Breast epithelium (tissue), 4 donors: ENCODE measurements at regions not wholly inside any gene's neighbourhood (a gene's known extent, or its start where the extent isn't known, plus 50 kb on each side); places are given as distances from the start of the nearest gene placed in this dataset.

ENCODE experiments used
- DNase-seq, 2 donors: peaks; one replicate each; pipeline ENCODE4 v3.0.0-alpha.2; 2019; ENCODE audit warnings: low spot score in 2 of 2
- H3K27ac ChIP-seq, 2 donors: fragments of 200-600 bp; sonication (generic) in 1 of 2; one replicate each; pipeline ENCODE4 v1.5.1; 2016 to 2019; ENCODE audit warnings: mild to moderate bottlenecking in 1 of 2
- H3K27me3 ChIP-seq, 2 donors: fragments of 200-600 bp; sonication (generic) in 1 of 2; one replicate each; pipeline versions ENCODE4 v1.5.1 to v1.6.0; 2017 to 2019; ENCODE audit warnings: control low read depth in 1 of 2, mild to moderate bottlenecking in 1 of 2
- H3K36me3 ChIP-seq: fragments of 200-600 bp; one replicate; pipeline ENCODE4 v1.5.1; 2019
- H3K4me1 ChIP-seq, 2 donors: fragments of 200-600 bp; sonication (generic); one replicate each; pipeline ENCODE4 v1.5.1; 2016 to 2019; ENCODE audit warnings: control low read depth in 1 of 2
- H3K4me3 ChIP-seq, 3 donors: fragments of 200-600 bp; sonication (generic); 1 replicate in 2 of 3; 2 replicates in 1 of 3; pipeline ENCODE4 v1.5.1; 2016 to 2019; ENCODE audit warnings: mild to moderate bottlenecking in 3 of 3, moderate library complexity in 2 of 3
- H3K9me3 ChIP-seq, 2 donors: fragments of 200-600 bp; sonication (generic) in 1 of 2; one replicate each; pipeline ENCODE4 v1.5.1; 2016 to 2019; ENCODE audit warnings: control low read depth in 1 of 2
- POLR2A ChIP-seq: fragments of 450-650 bp; IDR thresholded peaks from one replicate; pipeline ENCODE4 v1.6.1; 2016; ENCODE audit warnings: antibody characterized with exemption, mild to moderate bottlenecking, moderate library complexity
- POLR2AphosphoS5 ChIP-seq, 3 donors: sonication (generic); formaldehyde crosslinking; IDR thresholded peaks; one replicate each; pipeline ENCODE4 v1.6.1; 2017; ENCODE audit warnings: antibody characterized with exemption in 3 of 3
- intact Hi-C: fragments of 100-400 bp; cut with DNase I; formaldehyde crosslinking; loops from one replicate; pipeline ENCODE4 v1.15.1; 2023; ENCODE audit warnings: low total_unique reads
- TF ChIP-seq, protein P1 (sequence below), 3 donors: fragments of 450-650 bp; IDR thresholded peaks; one replicate each; pipeline ENCODE4 v1.5.1; 2016 to 2017; ENCODE audit warnings: antibody characterized with exemption in 3 of 3, mild to moderate bottlenecking in 3 of 3, moderate library complexity in 3 of 3

DNA sequence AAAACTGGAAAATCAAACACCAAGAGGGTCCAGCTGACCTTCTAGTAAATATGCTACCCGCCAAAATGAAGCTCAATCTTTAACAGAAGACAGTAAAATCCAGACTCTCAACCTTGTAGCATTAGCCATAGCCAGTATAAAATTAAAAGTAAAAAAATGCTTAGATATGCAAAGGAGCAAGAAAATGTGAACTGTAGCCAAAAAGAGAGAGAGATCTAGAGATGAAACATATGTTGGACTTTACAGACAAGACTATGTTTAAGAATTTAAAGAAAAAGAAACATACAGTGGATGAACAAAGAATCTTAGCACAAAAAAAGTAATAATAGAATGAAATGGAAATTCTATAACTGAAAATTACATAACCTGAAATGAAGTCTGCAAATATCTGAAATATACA is 344.5 kb downstream of the LRATD1 start:
- no peaks in the 10 kb centered on the region for H3K4me1 ChIP-seq
- H3K4me3 ChIP-seq, result no peak overlapping the region
- no peaks in the 10 kb centered on the region for H3K36me3 ChIP-seq
- peaks cover 0 to 1% of the 10 kb centered on the region in 2 donors for H3K9me3 ChIP-seq
- no peak overlapping the region for H3K27ac ChIP-seq
- H3K27me3 ChIP-seq, result no peaks in the 10 kb centered on the region
- intact Hi-C loops, result no loop called here
- no peak for DNase-seq
- no peak for TF ChIP-seq POLR2AphosphoS5 (IDR thresholded peaks at IDR 0.05)
- TF ChIP-seq, protein P1, sequence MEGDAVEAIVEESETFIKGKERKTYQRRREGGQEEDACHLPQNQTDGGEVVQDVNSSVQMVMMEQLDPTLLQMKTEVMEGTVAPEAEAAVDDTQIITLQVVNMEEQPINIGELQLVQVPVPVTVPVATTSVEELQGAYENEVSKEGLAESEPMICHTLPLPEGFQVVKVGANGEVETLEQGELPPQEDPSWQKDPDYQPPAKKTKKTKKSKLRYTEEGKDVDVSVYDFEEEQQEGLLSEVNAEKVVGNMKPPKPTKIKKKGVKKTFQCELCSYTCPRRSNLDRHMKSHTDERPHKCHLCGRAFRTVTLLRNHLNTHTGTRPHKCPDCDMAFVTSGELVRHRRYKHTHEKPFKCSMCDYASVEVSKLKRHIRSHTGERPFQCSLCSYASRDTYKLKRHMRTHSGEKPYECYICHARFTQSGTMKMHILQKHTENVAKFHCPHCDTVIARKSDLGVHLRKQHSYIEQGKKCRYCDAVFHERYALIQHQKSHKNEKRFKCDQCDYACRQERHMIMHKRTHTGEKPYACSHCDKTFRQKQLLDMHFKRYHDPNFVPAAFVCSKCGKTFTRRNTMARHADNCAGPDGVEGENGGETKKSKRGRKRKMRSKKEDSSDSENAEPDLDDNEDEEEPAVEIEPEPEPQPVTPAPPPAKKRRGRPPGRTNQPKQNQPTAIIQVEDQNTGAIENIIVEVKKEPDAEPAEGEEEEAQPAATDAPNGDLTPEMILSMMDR (IDR thresholded peaks at IDR 0.05), result no peak
- TF ChIP-seq POLR2A, result no peak

DNA sequence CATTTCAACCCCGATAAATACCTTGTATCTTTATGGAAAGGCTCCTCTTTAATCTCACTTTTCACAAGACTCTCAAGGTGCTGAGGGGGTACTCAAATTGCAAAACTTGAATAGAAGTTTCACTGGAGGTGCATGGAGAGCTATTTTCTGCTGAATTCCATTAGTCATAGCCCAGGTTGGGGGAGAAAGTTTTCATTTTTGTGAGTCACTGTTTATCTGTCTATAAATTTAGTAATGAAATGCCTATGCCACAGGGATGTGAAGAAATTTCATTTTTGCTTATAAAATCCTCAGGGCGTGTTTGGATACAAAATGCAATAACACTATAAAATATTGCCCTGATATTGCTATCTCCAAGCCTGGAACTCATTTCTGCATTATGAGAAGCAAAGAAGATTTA is 346.3 kb downstream of the LRATD1 start:
- Histone ChIP-seq H3K27ac (no peak overlapping the region), H3K4me3 (no peak overlapping the region), H3K27me3 (no peaks in the 10 kb centered on the region), H3K9me3 (no peaks in the 10 kb centered on the region), H3K4me1 (no peaks in the 10 kb centered on the region), H3K36me3 (no peaks in the 10 kb centered on the region)
- TF ChIP-seq POLR2AphosphoS5 (IDR thresholded peaks at IDR 0.05) (no peak), POLR2A (no peak)
- TF ChIP-seq, protein P1 (IDR thresholded peaks at IDR 0.05), result no peak
- intact Hi-C loops, result no loop called here
- no peak for DNase-seq

DNA sequence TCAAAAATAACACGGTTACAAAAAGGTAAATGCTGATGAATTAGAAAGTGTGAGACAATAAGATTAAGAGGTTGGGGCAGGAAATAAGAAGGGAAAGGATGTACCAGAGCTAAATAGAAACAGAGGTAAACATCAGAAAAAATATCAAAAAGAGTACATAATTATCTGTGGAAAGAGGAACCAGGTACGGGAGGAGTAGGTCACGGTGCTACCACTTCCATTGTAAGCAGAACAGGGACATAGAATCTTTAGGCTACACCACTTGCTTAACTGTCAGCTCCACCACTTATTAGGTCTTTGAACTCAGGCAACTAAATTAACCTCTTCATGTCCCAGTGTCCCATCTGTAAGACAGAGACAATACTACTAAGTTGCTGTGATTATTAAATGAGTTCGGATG is 350.3 kb downstream of the LRATD1 start:
- DNase-seq, result no peak
- no peaks in the 10 kb centered on the region for H3K36me3 ChIP-seq
- no peak overlapping the region for H3K27ac ChIP-seq
- intact Hi-C loops, result loop anchor here (10.0 kb wide), 1 partner anchor 1968 kb away; no protein-coding TSS in a partner anchor
- H3K4me3 ChIP-seq, result no peak overlapping the region
- TF ChIP-seq POLR2A (no peak), POLR2AphosphoS5 (IDR thresholded peaks at IDR 0.05) (no peak)
- TF ChIP-seq, protein P1 (IDR thresholded peaks at IDR 0.05), result no peak
- H3K27me3 ChIP-seq, result no peaks in the 10 kb centered on the region
- H3K9me3 ChIP-seq, result no peaks in the 10 kb centered on the region
- H3K4me1 ChIP-seq, result no peaks in the 10 kb centered on the region

- DNase-seq, result no peak
- Histone ChIP-seq H3K27ac (no peak overlapping the region), H3K4me1 (no peaks in the 10 kb centered on the region), H3K36me3 (no peaks in the 10 kb centered on the region), H3K27me3 (no peaks in the 10 kb centered on the region), H3K9me3 (no peaks in the 10 kb centered on the region), H3K4me3 (no peak overlapping the region)
- intact Hi-C loops, result loop anchor here (10.0 kb wide), 1 partner anchor 1974 kb away; no protein-coding TSS in a partner anchor
- TF ChIP-seq POLR2AphosphoS5 (IDR thresholded peaks at IDR 0.05) (no peak), POLR2A (no peak)
- TF ChIP-seq, protein P1 (IDR thresholded peaks at IDR 0.05), result no peak
Observed at GRCh38 chr2:14988600-14988999, 356.1 kb downstream of the LRATD1 start.

DNA sequence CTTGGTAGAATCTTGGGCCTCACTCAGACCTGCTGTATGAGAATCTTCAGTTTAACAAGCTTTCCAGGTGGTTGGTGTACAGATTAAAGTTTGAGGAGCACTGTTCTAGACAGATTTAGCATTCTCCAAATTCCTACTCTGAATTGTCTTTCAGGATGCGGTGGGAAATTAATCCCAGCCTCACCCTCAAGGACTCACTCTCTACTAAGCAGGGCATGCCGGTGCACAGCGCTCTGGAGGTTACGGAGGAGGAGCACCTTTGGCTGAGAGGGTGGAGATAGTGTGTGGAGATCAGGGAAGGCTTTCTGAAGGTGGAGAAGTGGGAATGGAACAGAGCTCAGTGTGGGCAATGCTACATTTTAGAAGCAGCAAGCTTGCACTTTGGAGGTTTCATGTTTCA is 359.2 kb downstream of the LRATD1 start:
- intact Hi-C loops, result no loop called here
- TF ChIP-seq POLR2A, result no peak
- no peak for TF ChIP-seq POLR2AphosphoS5 (IDR thresholded peaks at IDR 0.05)
- TF ChIP-seq, protein P1 (IDR thresholded peaks at IDR 0.05), result no peak

More for the DNA sequence above, 359.2 kb downstream of the LRATD1 start:
- Histone ChIP-seq H3K27me3 (no peaks in the 10 kb centered on the region), H3K36me3 (no peaks in the 10 kb centered on the region), H3K4me3 (no peak overlapping the region), H3K9me3 (no peaks in the 10 kb centered on the region), H3K4me1 (no peaks in the 10 kb centered on the region), H3K27ac (no peak overlapping the region)
- DNase-seq, result no peak
